SK-N-MC (cell line): ENCODE measurements at regions not wholly inside any gene's neighbourhood (a gene's known extent, or its start where the extent isn't known, plus 50 kb on each side); places are given as distances from the start of the nearest gene placed in this dataset.

ENCODE experiments used
- DNase-seq: peaks from one replicate; pipeline ENCODE4 v3.0.0-alpha.2; 2011; ENCODE audit warnings: low read depth, low spot score
- H3K27ac ChIP-seq: fragments of 200-600 bp; sonication (generic); 2 replicates; pipeline ENCODE4 v1.5.1; 2016; ENCODE audit warnings: mixed run types
- H3K36me3 ChIP-seq: fragments of 200-600 bp; sonication (generic); 2 replicates; pipeline ENCODE4 v1.6.1; 2017; ENCODE audit warnings: antibody characterized with exemption, low read length, mixed read lengths; ENCODE audit not compliant: insufficient read depth
- H3K4me3 ChIP-seq: fragments of 200-600 bp; sonication (generic); 2 replicates; pipeline ENCODE4 v1.5.1; 2016
- H3K9ac ChIP-seq: fragments of 200-600 bp; sonication (generic); 2 replicates; pipeline ENCODE4 v1.8.0; 2017; ENCODE audit warnings: mixed run types, mixed read lengths; ENCODE audit not compliant: insufficient read length
- H3K9me3 ChIP-seq: fragments of 200-600 bp; sonication (generic); 2 replicates; pipeline ENCODE4 v1.6.1; 2017; ENCODE audit warnings: low read depth, mild to moderate bottlenecking, antibody characterized with exemption, low read length, moderate library complexity, mixed read lengths
- EZH2 ChIP-seq: fragments of 200-600 bp; sonication (generic); IDR thresholded peaks from one replicate; pipeline ENCODE4 v1.6.1; 2017; ENCODE audit warnings: antibody characterized with exemption
- FOXP2 ChIP-seq: optimal IDR thresholded peaks from 2 replicates; pipeline ENCODE3; 2011; ENCODE audit warnings: mild to moderate bottlenecking, moderate library complexity; ENCODE audit not compliant: insufficient read depth; ENCODE audit errors: extremely low read length, control extremely low read depth
- POLR2AphosphoS5 ChIP-seq: IDR thresholded peaks from 2 replicates; pipeline ENCODE4 v1.6.1; 2012; ENCODE audit warnings: mild to moderate bottlenecking, low read depth, low read length, borderline replicate concordance

- no peak overlapping the region for H3K27ac ChIP-seq
- no peak for TF ChIP-seq FOXP2
- no peak for TF ChIP-seq EZH2
- TF ChIP-seq POLR2AphosphoS5: no peak
- H3K4me3 ChIP-seq: no peak overlapping the region
- H3K9me3 ChIP-seq: no peaks in the 10 kb centered on the region
- no peak overlapping the region for H3K9ac ChIP-seq
- DNase-seq: no peak
- no peaks in the 10 kb centered on the region for H3K36me3 ChIP-seq
These were observed 544.3 kb upstream of the MGMT start for GRCh38 chr10:128922619-128923196.

- no peak overlapping the region for H3K4me3 ChIP-seq
- no peaks in the 10 kb centered on the region for H3K9me3 ChIP-seq
- H3K36me3 ChIP-seq: no peaks in the 10 kb centered on the region
- H3K27ac ChIP-seq: no peak overlapping the region
- TF ChIP-seq FOXP2: no peak
- TF ChIP-seq EZH2: no peak
- TF ChIP-seq POLR2AphosphoS5: no peak
- no peak overlapping the region for H3K9ac ChIP-seq
- DNase-seq: no peak
These were observed 542.1 kb upstream of the MGMT start for GRCh38 chr10:128924918-128925317.

- TF ChIP-seq FOXP2 (no peak), POLR2AphosphoS5 (no peak), EZH2 (no peak)
These were observed 540.3 kb upstream of the MGMT start for GRCh38 chr10:128926711-128927110.

GRCh38 chr10:128927497-128928161 is 539.4 kb upstream of the MGMT start:
- Histone ChIP-seq H3K4me3 (no peak overlapping the region), H3K27ac (no peak overlapping the region), H3K9ac (no peak overlapping the region), H3K9me3 (no peaks in the 10 kb centered on the region), H3K36me3 (no peaks in the 10 kb centered on the region)
- DNase-seq: no peak
- TF ChIP-seq EZH2: no peak
- no peak for TF ChIP-seq POLR2AphosphoS5
- TF ChIP-seq FOXP2: no peak

More at GRCh38 chr10:128926711-128927110, 540.3 kb upstream of the MGMT start:
- Histone ChIP-seq H3K27ac (no peak overlapping the region), H3K9me3 (no peaks in the 10 kb centered on the region), H3K36me3 (no peaks in the 10 kb centered on the region), H3K4me3 (no peak overlapping the region), H3K9ac (no peak overlapping the region)
- DNase-seq: no peak

GRCh38 chr10:128928231-128928836 is 538.7 kb upstream of the MGMT start:
- Histone ChIP-seq H3K9ac (no peak overlapping the region), H3K36me3 (no peaks in the 10 kb centered on the region), H3K4me3 (no peak overlapping the region), H3K9me3 (no peaks in the 10 kb centered on the region), H3K27ac (no peak overlapping the region)
- TF ChIP-seq EZH2: no peak
- TF ChIP-seq FOXP2: no peak
- no peak for TF ChIP-seq POLR2AphosphoS5
- DNase-seq: no peak

- TF ChIP-seq POLR2AphosphoS5 (no peak), EZH2 (no peak), FOXP2 (no peak)
- Histone ChIP-seq H3K9me3 (no peaks in the 10 kb centered on the region), H3K9ac (peak overlapping the region; percentile 26), H3K36me3 (no peaks in the 10 kb centered on the region), H3K4me3 (peak overlapping the region; percentile 38; the same call in 1 of the 2 replicates), H3K27ac (peak overlapping the region; percentile 64)
- no peak for DNase-seq
These were observed 537.9 kb upstream of the MGMT start for GRCh38 chr10:128929131-128929530.

- TF ChIP-seq FOXP2 (no peak), EZH2 (no peak), POLR2AphosphoS5 (no peak)
- Histone ChIP-seq H3K9ac (peak overlapping the region; percentile 26), H3K27ac (peak overlapping the region; percentile 64), H3K36me3 (no peaks in the 10 kb centered on the region), H3K4me3 (no peak overlapping the region), H3K9me3 (no peaks in the 10 kb centered on the region)
- DNase-seq: no peak
These were observed 537.3 kb upstream of the MGMT start for GRCh38 chr10:128929767-128930166.

- Histone ChIP-seq H3K4me3 (no peak overlapping the region), H3K9ac (no peak overlapping the region), H3K9me3 (no peaks in the 10 kb centered on the region), H3K36me3 (no peaks in the 10 kb centered on the region), H3K27ac (no peak overlapping the region)
- TF ChIP-seq FOXP2 (no peak), EZH2 (no peak), POLR2AphosphoS5 (no peak)
- no peak for DNase-seq
These were observed 536.5 kb upstream of the MGMT start for GRCh38 chr10:128930515-128930914.
